ENCODE measurements at regions not wholly inside any gene's neighbourhood (a gene's known extent, or its start where the extent isn't known, plus 50 kb on each side); places are given as distances from the start of the nearest gene placed in this dataset.

DNA sequence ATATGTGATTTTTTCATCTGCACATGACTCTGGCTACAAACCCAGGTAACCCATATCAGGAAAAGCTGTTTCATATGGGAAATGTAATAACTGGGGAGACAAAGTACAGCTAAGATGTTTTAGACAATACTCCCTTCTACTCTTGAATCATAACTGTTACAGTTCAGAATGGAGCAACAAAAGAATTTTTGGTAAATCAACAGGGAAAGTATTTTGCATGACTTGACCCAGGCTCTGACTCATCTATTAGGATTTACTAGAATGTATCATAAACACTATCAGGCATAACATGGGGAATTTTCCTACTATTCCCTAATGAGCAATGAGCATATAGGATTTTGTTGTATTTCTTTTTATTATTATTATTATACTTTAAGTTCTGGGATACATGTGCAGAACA lies 553.0 kb downstream of the SLC16A7 start:
- DNase-seq, result no peak

GRCh38 chr12:60152756-60153155 lies 556.9 kb downstream of the SLC16A7 start:
- DNase-seq, result no peak

DNA sequence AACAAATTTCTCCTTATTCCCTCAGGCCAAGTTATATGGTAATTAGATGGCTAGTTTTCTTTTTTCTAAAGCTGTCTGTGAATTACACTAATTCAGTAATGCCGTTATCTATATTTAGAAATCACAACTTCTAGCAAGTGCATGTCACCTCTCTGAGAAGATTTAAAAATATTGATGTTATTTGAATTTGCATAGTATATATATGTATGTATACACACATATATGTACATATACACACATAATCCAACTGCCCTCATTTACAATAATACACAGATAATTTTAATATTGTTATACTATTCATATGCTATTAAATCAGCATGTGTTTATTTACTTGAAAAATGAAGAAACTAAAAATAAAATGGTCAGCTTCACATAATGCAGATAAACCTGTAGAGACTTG lies 563.9 kb downstream of the SLC16A7 start:
- no peak for DNase-seq

DNA sequence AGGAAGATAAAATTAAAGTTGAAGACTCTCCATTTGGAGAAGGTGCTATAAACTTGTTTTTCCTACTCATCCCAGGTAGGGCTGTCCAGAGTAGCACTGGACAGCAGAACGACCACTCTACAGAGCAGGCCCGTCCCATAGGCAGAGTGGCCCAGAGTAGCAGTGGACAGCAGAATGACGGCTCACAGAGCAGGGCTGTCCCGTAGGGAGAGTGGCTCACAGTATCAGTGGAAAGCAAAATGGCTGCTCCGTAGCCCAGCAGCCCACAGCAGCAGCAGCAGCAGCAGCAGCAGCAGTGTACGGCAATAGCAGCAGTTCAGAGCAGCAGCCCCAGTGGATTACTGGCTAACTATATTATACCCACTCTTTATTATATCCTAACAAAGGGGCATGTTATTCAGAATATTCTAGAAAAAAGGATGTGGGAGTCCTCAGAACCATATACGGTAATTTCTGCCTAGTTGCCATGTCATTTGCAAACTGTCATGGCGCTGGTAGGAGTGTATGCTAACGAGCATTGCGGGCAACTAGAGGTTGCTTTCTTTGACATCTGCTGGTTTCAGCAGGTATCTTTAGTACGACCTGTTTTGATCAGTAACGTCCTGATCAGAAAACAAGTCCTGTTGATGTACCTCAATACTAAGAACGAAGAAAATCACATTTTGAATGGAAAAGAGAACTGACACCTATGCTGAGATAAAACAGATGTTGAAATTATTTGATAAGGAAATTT lies 567.3 kb downstream of the SLC16A7 start:
- no peak for DNase-seq

- DNase-seq, result no peak
Observed at GRCh38 chr12:60165781-60166180, 570.0 kb downstream of the SLC16A7 start.

DNA sequence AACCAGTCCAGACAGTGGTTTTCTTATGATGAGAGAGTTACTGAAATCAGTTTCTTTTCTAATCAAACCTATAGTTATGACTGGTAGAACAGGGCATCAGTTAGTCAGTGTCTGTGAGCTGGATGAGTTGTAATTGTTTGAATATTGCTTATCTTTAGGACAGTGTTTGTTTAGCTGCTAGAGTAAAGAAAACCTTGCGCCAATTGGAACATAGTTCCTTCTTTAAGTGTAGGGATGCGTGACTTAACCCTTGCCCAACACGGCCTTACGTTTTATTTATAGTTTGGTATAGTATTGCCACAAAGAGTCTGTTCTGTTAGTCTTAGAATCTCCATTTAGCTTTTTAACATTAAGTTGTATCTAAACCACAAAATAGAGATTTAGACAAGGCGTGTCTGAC lies 572.6 kb downstream of the SLC16A7 start:
- no peak for DNase-seq

- no peak for DNase-seq
Observed at GRCh38 chr12:60169904-60170303, 574.1 kb downstream of the SLC16A7 start.

- DNase-seq, result no peak
Observed at GRCh38 chr12:60172266-60173211, 576.7 kb downstream of the SLC16A7 start.

DNA sequence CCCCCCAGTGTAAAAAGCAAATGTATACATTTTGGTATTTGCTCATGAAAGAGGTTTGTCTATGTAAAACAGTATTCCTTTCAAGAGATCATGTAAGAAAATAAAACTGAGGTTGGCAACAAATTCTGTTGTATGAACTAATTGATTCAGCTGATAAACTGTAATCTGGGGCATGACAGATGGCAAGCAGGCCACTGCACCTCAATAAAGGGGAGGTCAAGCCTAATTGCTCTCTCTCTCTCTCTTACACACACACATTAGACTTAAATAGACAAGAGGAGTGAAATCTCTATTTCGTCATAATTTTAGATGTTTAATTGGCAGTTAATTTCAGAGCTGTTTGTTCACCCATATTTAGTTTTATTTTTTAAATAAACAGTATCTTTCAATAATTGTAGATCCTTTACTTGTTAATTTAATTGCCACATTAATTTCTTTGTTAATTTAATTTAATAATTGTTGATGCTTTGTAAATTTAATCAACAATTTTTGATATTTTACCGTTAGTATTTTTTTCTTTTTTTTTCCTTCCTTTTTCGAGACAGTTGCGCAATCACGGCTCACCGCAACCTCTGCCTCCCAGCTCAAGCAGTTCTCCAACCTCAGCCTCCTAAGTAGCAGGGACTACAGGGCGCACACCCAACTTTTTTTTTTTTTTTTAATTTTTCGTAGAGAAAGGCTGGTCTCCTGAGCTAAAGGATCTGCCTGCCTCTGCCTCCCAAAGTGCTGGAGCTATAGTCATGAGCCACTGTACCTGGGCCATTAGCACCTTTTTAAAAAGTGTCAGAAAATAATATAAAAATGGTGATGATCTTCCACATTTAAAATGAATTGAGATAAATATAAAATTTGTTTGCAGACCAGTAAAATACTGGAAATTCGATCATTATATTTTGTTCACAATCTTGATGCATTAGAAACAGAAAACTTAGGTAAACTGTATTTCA lies 577.7 kb downstream of the SLC16A7 start:
- peak; percentile 44 to 74 for DNase-seq

GRCh38 chr12:60174476-60174875 lies 578.6 kb downstream of the SLC16A7 start:
- no peak for DNase-seq

- no peak for DNase-seq
Observed at GRCh38 chr12:60174941-60175340, 579.1 kb downstream of the SLC16A7 start.

DNA sequence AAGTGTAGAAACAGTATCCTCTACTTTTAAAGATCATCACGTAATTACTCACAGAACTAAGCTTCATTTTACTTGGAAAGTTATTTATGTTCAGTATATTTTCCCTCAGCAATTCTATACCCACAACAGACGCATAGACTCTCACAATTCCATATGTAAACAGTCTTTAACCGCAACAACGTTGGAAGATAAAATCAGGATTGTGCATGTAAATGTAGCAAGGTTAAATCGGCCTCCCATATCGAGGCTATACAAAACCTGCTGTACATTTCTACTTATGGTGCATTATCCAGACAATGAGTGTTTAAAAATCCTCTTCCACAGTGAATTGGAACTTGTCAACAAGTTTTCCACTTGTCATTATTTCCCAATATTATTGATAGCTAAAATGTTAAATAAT lies 581.1 kb downstream of the SLC16A7 start:
- no peak for DNase-seq

- no peak for DNase-seq
Observed at GRCh38 chr12:60180298-60180697, 584.5 kb downstream of the SLC16A7 start.

- no peak for DNase-seq
Observed at GRCh38 chr12:60182354-60182753, 586.5 kb downstream of the SLC16A7 start.

- DNase-seq, result no peak
Observed at GRCh38 chr12:60184096-60184495, 588.3 kb downstream of the SLC16A7 start.

DNA sequence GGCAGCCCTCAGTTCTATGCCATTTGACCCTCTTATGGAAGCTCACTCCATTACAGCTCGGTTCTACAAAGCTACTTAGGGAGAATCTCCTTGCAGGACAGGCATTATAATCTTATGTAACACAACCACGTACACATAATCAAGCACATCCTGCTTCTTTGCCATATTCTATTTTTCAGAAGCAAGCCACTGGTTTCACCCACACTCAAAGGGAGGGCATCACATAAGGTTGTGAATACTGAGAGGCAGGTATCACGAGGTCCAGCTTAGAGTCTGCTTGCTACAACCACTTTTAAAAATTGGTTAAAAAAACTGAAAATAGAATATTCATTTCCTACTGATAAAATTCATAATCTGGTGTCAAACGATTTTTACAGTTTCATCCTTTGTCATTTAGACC lies 589.2 kb downstream of the SLC16A7 start:
- no peak for DNase-seq

- DNase-seq, result no peak
Observed at GRCh38 chr12:60191271-60191670, 595.4 kb downstream of the SLC16A7 start.

DNA sequence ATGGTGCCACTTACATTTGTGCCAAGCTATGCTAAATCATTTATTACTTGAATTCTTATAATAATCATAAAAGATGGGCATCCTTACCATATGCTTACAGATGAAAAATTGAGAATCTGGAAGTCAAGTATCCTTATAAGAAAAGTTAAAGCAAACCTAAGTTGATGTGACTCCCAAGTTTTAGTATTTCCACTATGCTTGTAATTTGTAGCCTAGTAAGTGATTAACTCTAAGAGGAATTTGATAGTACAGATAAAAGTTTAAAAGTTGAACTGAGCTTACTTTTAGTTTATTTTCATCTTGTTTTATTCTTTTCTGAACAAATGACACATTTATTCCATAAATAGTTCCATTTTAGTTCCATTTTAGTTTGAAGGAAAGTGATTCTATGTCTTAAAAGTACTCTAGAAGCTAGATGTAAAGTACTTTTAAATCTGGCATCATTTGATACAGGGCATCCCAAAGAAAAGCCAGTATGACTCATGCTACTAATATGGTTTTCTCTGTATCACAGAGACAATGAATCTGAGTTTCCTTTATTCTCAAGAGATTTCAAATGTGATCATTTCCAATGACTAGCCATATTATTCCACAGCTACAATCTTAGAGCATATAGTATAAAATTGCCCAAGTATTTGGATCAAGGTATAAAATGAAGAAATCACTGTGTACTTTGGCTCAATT lies 596.0 kb downstream of the SLC16A7 start:
- DNase-seq, result no peak

DNA sequence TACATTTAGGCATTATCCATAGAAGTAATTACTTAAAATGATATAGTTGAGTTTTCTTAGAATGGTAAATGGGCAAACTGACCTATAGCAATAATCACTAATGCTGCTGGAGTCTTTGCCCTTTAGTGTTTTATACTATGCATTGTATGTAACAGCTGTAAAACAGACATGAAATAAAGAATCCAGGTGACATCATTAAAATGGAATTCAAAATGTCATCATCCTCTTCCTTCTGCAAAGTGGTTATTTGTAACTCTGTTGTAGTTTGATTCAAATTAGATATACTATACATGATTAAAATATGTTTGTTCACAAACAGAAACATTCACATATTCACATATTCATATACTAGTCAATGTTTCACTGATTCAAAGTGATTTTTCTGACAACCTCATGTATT lies 598.8 kb downstream of the SLC16A7 start:
- DNase-seq, result no peak

DNA sequence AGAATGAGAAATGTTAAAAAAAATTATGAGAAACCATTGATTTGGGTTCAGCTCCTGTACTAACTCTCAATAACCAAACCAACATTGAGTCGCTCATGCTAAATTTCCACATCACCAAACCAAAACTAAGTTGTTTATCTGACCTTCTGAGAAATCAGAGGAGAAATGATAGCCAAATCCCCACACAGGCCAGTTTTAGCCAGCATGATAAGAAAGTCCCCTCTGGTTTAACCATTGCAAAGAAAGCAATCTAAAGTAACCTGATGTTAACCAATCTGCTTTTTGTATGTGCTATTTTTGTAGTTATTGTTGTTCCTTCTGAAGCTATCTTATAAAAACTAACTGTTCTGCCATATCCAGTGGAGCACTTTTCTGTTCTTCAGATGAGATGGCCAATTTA lies 599.7 kb downstream of the SLC16A7 start:
- no peak for DNase-seq

GRCh38 chr12:60196366-60196765 lies 600.5 kb downstream of the SLC16A7 start:
- no peak for DNase-seq

DNA sequence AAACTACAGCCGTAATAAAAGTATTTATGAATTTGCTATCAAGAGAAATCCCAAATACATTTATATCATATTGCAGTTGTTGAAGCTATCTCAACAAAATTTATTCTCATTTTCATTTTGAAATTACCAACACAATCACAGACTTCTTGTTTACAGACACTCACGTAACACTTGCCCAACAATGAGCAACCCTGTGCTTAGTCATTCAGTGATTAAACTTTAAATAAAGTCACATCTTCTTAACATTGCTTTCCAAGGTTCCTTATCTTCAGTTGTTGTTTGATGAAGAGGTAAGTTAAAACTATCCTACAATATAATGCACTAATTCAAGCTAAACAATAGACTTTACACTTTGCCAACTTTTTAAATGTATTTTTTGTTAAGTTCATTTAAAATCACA lies 601.8 kb downstream of the SLC16A7 start:
- no peak for DNase-seq

Data from NCI-H524 (cell line).